SK-N-MC (cell line): ENCODE measurements at regions not wholly inside any gene's neighbourhood (a gene's known extent, or its start where the extent isn't known, plus 50 kb on each side); places are given as distances from the start of the nearest gene placed in this dataset.

Experiments
- EZH2 ChIP-seq: fragments of 200-600 bp; sonication (generic); IDR thresholded peaks from one replicate; pipeline ENCODE4 v1.6.1; 2017; ENCODE audit warnings: antibody characterized with exemption
- POLR2AphosphoS5 ChIP-seq: IDR thresholded peaks from 2 replicates; pipeline ENCODE4 v1.6.1; 2012; ENCODE audit warnings: mild to moderate bottlenecking, low read depth, low read length, borderline replicate concordance

DNA sequence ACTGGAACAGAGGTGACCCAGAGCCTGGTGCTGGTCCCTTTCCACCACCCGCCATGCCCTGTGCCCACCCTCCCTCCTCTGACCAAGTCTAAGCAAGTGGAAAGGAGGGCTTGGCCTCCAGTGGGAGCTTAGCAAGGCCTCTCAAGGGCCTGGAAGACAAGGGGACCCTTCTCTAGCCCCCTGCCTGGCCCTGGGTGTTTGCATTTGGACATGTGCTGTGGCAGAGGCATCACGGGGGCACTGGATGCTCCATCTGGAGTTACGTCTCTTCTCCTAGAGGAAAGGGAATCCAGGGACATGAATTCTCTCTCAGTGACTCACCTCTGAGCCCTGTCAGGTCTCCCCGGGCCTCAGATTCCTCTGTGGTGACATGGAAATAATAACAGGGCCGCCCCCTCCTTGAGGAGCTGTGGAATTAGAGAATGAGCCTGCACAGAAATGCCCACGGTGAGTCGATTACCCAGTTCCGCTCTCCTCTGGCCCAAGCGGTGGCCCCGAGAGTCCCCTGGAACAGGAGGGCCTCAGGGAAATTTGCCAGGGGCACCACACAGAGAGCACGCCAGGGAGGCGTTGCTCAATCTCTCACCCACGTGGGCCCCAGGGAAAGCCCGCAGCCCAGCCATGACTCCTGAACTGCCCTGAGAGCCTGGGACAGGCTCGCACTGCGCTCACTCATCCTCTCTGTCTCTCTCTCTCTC is 189.6 kb downstream of the BCOR start:
- TF ChIP-seq POLR2AphosphoS5, result no peak
- no peak for TF ChIP-seq EZH2
